T-cell (primary cell): ENCODE measurements at regions not wholly inside any gene's neighbourhood (a gene's known extent, or its start where the extent isn't known, plus 50 kb on each side); places are given as distances from the start of the nearest gene placed in this dataset.

Experiments
- ATAC-seq, 4 experiments: fragments of 200-7000 bp in 3 of 4; fragments of 150-1000 bp in 1 of 4; cut with Tn5 transposase; replicated peaks in 1 of 4; 1 replicate in 3 of 4; 2 replicates in 1 of 4; pipeline ENCODE4 v1.10.0; 2021; ENCODE audit warnings: moderate library complexity in 3 of 4, mild to moderate bottlenecking in 2 of 4, moderate number of reproducible peaks in 1 of 4
- CTCF ChIA-PET, 2 donors: fragments of 300-600 bp; sonication (Branson Sonifier 250); formaldehyde crosslinking; loops; one replicate each; lab custom pipeline; 2022; ENCODE audit warnings: antibody characterized with exemption in 2 of 2; lab: Charles Lee
- POLR2A ChIA-PET, 2 donors: fragments of 300-600 bp; sonication (Branson Sonifier 250); formaldehyde crosslinking; loops; one replicate each; lab custom pipeline; 2022; ENCODE audit warnings: antibody characterized with exemption in 2 of 2; lab: Charles Lee
- DNase-seq, 35 experiments: peaks; one replicate each; pipeline versions ENCODE4 v3.0.0 to v3.0.0-alpha.2; 2013 to 2023
- H3K27ac ChIP-seq: one replicate; pipeline ENCODE4 v1.5.1; 2013; ENCODE audit warnings: low read length
- H3K27me3 ChIP-seq, 2 experiments: replicated peaks in 1 of 2; 1 replicate in 1 of 2; 2 replicates in 1 of 2; pipeline versions ENCODE4 v1.6.1 to v1.7.0; 2013; ENCODE audit warnings: low read length in 1 of 2, mixed read lengths in 1 of 2; ENCODE audit not compliant: control insufficient read depth in 2 of 2, insufficient read depth in 2 of 2; ENCODE audit errors: extremely low read depth in 1 of 2
- H3K36me3 ChIP-seq, 2 donors: 1 replicate in 1 of 2; 2 replicates in 1 of 2; pipeline versions ENCODE4 v1.6.1 to v1.7.0; 2013; ENCODE audit warnings: low read length in 1 of 2; ENCODE audit not compliant: control insufficient read depth in 2 of 2, insufficient read depth in 1 of 2; ENCODE audit errors: extremely low read depth in 1 of 2
- H3K4me1 ChIP-seq, 2 experiments: 1 replicate in 1 of 2; 2 replicates in 1 of 2; pipeline versions ENCODE4 v1.6.1 to v1.7.0; 2013; ENCODE audit warnings: low read length in 2 of 2, mixed read lengths in 1 of 2; ENCODE audit not compliant: insufficient read depth in 2 of 2, control insufficient read depth in 1 of 2; ENCODE audit errors: extremely low read depth in 1 of 2
- H3K4me3 ChIP-seq, 2 donors: 1 replicate in 1 of 2; 2 replicates in 1 of 2; pipeline versions ENCODE4 v1.5.1 to v1.7.0; 2013; ENCODE audit warnings: mild to moderate bottlenecking in 2 of 2, low read length in 1 of 2, moderate library complexity in 1 of 2; ENCODE audit not compliant: control insufficient read depth in 1 of 2; ENCODE audit errors: extremely low read depth in 1 of 2
- H3K9me3 ChIP-seq: 2 replicates; pipeline ENCODE4 v1.7.0; 2013
- H3K27ac Mint-ChIP-seq, 2 donors: one replicate each; pipeline ENCODE4 v1.8.0; 2020 to 2021; ENCODE audit warnings: mild to moderate bottlenecking in 2 of 2, mixed read lengths in 2 of 2
- H3K27me3 Mint-ChIP-seq, 2 donors: one replicate each; pipeline ENCODE4 v1.8.0; 2021 to 2022; ENCODE audit warnings: mixed read lengths in 2 of 2
- H3K36me3 Mint-ChIP-seq: one replicate; pipeline ENCODE4 v1.8.0; 2021; ENCODE audit warnings: mixed read lengths
- H3K4me1 Mint-ChIP-seq, 3 donors: one replicate each; pipeline ENCODE4 v1.8.0; 2020 to 2022; ENCODE audit warnings: mixed read lengths in 3 of 3, mild to moderate bottlenecking in 1 of 3
- H3K4me3 Mint-ChIP-seq, 3 donors: one replicate each; pipeline ENCODE4 v1.8.0; 2020 to 2022; ENCODE audit warnings: mild to moderate bottlenecking in 3 of 3, mixed read lengths in 3 of 3, moderate library complexity in 3 of 3
- H3K9me3 Mint-ChIP-seq, 3 donors: one replicate each; pipeline ENCODE4 v1.8.0; 2020 to 2022; ENCODE audit warnings: mixed read lengths in 3 of 3
- WGBS: methylation state at CpG from one replicate; pipeline ENCODE4 v1.1.5; 2013; ENCODE audit warnings: missing lambda C conversion rate; ENCODE audit not compliant: insufficient coverage; 5-methylcytosine and 5-hydroxymethylcytosine counted together

DNA sequence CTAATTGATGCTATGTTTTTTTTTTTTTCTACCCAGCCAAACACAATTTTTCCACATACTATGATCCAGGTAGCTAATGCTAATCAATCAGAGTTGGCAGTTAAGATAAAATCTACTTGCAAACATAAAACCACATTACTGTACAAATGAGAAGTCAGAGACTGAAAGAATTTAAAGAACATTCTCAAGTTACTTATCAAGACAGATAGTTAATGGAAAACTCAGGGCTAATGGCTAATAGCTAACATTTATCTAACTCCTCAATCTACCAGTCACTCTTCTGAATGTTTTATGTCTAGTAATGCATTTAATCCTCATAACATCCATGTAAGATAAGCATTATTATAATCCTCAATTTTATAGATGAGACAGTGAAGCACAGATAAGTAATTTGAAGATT lies 537.6 kb upstream of the SETBP1 start:
- Histone ChIP-seq H3K4me1 (no peaks in the 10 kb centered on the region), H3K36me3 (no peaks in the 10 kb centered on the region), H3K27ac (no peak overlapping the region), H3K9me3 (no peaks in the 10 kb centered on the region), H3K4me3 (no peak overlapping the region), H3K27me3 (no peaks in the 10 kb centered on the region)
- DNase-seq (no peak), ATAC-seq (no peak)
- H3K36me3 Mint-ChIP-seq = no peaks in the 10 kb centered on the region
- H3K4me1 Mint-ChIP-seq = no peaks in the 10 kb centered on the region
- no peak overlapping the region for H3K4me3 Mint-ChIP-seq
- CTCF ChIA-PET = interaction anchor here in 1 of 2 donors (0.7 kb wide), 1 partner anchor 1736 kb away, joined by 3 read pairs; no protein-coding TSS in a partner anchor
- no peaks in the 10 kb centered on the region for H3K27me3 Mint-ChIP-seq
- H3K9me3 Mint-ChIP-seq = peaks cover 0 to 3% (median 0%) of the 10 kb centered on the region in 3 donors
- H3K27ac Mint-ChIP-seq = no peak overlapping the region
- POLR2A ChIA-PET = no interaction called here

DNA sequence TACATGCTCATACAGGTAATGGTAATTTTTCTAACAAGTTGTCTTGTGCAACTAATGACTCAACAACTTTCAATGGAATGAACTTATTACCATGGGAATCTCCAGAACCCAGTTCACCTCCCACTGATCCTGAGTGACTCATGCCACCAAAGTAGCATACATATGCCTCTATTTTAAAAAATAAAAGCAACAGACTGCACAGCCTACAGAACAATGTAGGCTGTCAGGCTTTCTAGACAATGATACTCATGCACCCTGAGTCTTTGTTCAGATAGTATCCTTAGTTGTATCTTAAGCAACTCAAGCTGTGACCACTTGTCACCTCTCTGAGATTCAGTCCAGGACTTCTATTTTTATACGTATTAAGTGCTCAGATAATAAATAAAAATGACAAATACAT lies 531.0 kb upstream of the SETBP1 start:
- H3K27me3 ChIP-seq = no peaks in the 10 kb centered on the region
- WGBS = no CpG with 5 or more reads among the region's 1 CpG
- H3K27me3 Mint-ChIP-seq = no peaks in the 10 kb centered on the region
- ChIA-PET POLR2A (no interaction called here), CTCF (no interaction called here)
- no peaks in the 10 kb centered on the region for H3K4me1 Mint-ChIP-seq
- H3K4me1 ChIP-seq = no peaks in the 10 kb centered on the region
- H3K9me3 ChIP-seq = no peaks in the 10 kb centered on the region
- H3K36me3 Mint-ChIP-seq = no peaks in the 10 kb centered on the region
- H3K36me3 ChIP-seq = no peaks in the 10 kb centered on the region
- no peak overlapping the region for H3K4me3 ChIP-seq
- H3K9me3 Mint-ChIP-seq = peaks cover 0 to 5% (median 5%) of the 10 kb centered on the region in 3 donors
- no peak overlapping the region for H3K4me3 Mint-ChIP-seq
- no peak overlapping the region for H3K27ac Mint-ChIP-seq
- no peak for DNase-seq
- H3K27ac ChIP-seq = no peak overlapping the region
- no peak for ATAC-seq

DNA sequence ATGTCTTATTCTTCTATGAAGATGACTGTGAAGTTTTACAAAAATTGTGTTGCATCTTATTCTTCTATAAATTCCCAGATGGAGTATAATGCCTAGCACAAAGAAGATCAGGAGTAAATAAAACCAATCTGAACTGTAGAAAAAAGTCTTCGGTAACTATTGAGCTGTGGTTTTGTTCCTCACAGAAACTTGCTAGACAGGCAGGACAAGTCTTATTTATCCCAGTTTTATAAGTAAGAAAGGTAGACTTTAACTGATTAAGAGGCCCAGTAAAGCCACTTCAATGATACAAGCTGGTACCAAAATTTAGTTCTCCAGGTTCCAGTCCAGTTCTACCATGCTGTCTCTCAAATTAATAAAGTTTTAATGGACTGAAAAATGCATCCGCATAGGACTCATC lies 526.7 kb upstream of the SETBP1 start:
- Histone ChIP-seq H3K9me3 (no peaks in the 10 kb centered on the region), H3K27me3 (no peaks in the 10 kb centered on the region), H3K27ac (no peak overlapping the region), H3K4me3 (no peak overlapping the region), H3K36me3 (no peaks in the 10 kb centered on the region), H3K4me1 (no peaks in the 10 kb centered on the region)
- no peak for DNase-seq
- ChIA-PET POLR2A (no interaction called here), CTCF (no interaction called here)
- Mint-ChIP-seq H3K4me3 (no peak overlapping the region), H3K27me3 (no peaks in the 10 kb centered on the region), H3K36me3 (no peaks in the 10 kb centered on the region), H3K9me3 (peaks cover 0 to 7% (median 5%) of the 10 kb centered on the region in 3 donors), H3K27ac (no peak overlapping the region), H3K4me1 (no peaks in the 10 kb centered on the region)
- no CpG with 5 or more reads among the region's 2 CpGs for WGBS
- ATAC-seq = no peak

DNA sequence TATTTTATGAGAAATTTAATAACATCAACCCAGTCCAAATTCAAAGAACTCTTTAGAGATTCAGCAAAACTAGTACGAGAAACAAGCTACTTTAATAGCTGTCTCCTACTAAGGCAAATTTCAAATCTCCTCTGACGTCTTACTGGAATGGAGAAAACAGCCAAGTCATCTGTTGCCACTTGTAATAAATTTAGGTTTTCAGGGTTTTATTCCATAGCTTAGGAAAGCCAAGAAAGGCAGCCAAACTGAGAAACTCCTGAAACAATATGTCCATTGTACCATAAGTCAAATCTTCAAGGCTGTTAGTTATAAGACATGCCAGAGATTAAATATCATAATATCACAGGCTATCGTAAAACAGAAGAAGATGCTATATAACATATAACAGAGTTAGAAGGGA lies 524.6 kb upstream of the SETBP1 start:
- Mint-ChIP-seq H3K4me3 (no peak overlapping the region), H3K27ac (no peak overlapping the region), H3K36me3 (no peaks in the 10 kb centered on the region), H3K9me3 (peaks cover 0 to 8% (median 7%) of the 10 kb centered on the region in 3 donors), H3K27me3 (peaks cover 0 to 2% of the 10 kb centered on the region in 2 donors), H3K4me1 (no peaks in the 10 kb centered on the region)
- Histone ChIP-seq H3K4me1 (no peaks in the 10 kb centered on the region), H3K36me3 (no peaks in the 10 kb centered on the region), H3K27me3 (no peaks in the 10 kb centered on the region), H3K27ac (no peak overlapping the region), H3K4me3 (no peak overlapping the region), H3K9me3 (no peaks in the 10 kb centered on the region)
- DNase-seq (no peak), ATAC-seq (no peak)
- ChIA-PET CTCF (no interaction called here), POLR2A (no interaction called here)
- WGBS = no CpG with 5 or more reads among the region's 3 CpGs

DNA sequence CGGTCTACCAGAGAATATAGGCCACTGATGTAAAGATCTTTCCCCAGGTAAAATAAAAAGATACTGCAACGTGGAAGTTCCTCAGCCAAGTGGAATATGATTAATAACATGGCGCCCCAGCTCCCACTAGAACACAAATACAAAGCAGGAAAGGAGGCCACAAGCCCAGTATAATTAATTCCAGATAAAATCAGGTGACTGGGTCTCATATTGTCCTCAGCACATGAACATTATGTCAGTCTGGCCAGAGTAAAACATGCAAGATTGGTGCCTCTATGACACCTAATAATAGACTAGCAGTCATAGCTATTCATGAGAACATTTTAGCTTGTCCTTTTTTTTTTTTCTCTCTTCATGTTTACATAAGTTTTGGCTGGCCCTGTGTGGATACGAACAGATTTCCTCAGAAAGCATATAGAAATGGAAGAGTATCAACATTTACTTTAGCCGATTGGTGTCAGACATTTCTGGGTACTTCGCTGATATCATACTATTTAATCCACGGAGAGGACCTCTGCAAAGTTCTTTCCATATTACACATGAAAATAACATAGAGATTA lies 523.8 kb upstream of the SETBP1 start:
- ChIA-PET POLR2A (no interaction called here), CTCF (no interaction called here)
- peaks cover 0 to 3% of the 10 kb centered on the region in 2 donors for H3K27me3 Mint-ChIP-seq
- H3K27me3 ChIP-seq = no peaks in the 10 kb centered on the region
- no peaks in the 10 kb centered on the region for H3K36me3 ChIP-seq
- H3K4me1 ChIP-seq = no peaks in the 10 kb centered on the region
- DNase-seq = no peak
- no peaks in the 10 kb centered on the region for H3K9me3 ChIP-seq
- ATAC-seq = no peak
- no peak overlapping the region for H3K27ac ChIP-seq
- H3K27ac Mint-ChIP-seq = no peak overlapping the region
- peaks cover 7 to 10% (median 9%) of the 10 kb centered on the region in 3 donors for H3K9me3 Mint-ChIP-seq
- H3K4me1 Mint-ChIP-seq = no peaks in the 10 kb centered on the region
- no peak overlapping the region for H3K4me3 ChIP-seq
- H3K36me3 Mint-ChIP-seq = no peaks in the 10 kb centered on the region
- no peak overlapping the region for H3K4me3 Mint-ChIP-seq
- 51% methylated on average over 4 of the region's 7 CpGs for WGBS

DNA sequence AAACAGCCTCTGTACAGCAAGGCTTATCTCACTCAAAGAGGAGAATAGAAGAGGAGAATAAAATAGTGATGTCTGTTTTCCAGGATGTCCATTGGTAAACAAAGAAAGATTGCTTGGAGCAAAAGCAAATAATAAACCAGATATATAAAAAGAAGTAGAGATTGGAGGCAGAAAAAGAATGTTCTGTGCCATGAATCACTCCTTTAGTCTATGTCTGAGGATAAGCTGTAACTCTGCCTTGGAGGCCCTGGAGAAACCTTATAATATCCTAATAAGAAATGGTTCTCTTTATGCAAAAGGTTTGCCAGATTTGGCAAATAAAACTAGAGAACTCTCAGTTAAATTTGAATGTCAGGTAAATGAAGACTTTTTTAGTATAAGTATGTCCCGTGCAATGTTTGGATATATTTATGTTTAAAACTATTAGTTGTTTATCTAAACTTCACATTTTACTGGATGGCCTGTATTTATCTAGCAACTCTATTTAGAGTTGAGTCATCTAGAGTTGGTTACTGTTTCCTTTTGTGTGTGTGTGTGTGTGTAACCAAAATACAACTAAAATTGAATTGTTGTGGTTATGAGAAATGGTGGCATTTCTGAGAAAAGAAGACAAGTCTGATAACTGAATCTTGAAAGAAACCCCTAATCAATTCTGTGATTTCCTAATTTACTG lies 510.3 kb upstream of the SETBP1 start:
- H3K4me1 Mint-ChIP-seq = no peaks in the 10 kb centered on the region
- DNase-seq (no peak), ATAC-seq (no peak)
- H3K4me3 ChIP-seq = no peak overlapping the region
- POLR2A ChIA-PET = no interaction called here
- H3K36me3 ChIP-seq = no peaks in the 10 kb centered on the region
- H3K9me3 Mint-ChIP-seq = peaks cover 4 to 12% (median 5%) of the 10 kb centered on the region in 3 donors
- H3K27me3 Mint-ChIP-seq = no peaks in the 10 kb centered on the region
- H3K9me3 ChIP-seq = no peaks in the 10 kb centered on the region
- no peak overlapping the region for H3K27ac ChIP-seq
- no peak overlapping the region for H3K27ac Mint-ChIP-seq
- H3K4me3 Mint-ChIP-seq = no peak overlapping the region
- no peaks in the 10 kb centered on the region for H3K36me3 Mint-ChIP-seq
- no peaks in the 10 kb centered on the region for H3K27me3 ChIP-seq
- no peaks in the 10 kb centered on the region for H3K4me1 ChIP-seq
- WGBS = no CpG with 5 or more reads among the region's 1 CpG
- CTCF ChIA-PET = no interaction called here
